COR-L47 (cell line): ENCODE measurements at regions not wholly inside any gene's neighbourhood (a gene's known extent, or its start where the extent isn't known, plus 50 kb on each side); places are given as distances from the start of the nearest gene placed in this dataset.
"Not testable (repeated sequence)": the region's sequence is repeated elsewhere in the genome, so short reads cannot be mapped to it uniquely, and the experiment has no call there.

ENCODE experiments used
- DNase-seq: peaks from one replicate; lab custom pipeline; 2025; lab: John Stamatoyannopoulos, UW

DNA sequence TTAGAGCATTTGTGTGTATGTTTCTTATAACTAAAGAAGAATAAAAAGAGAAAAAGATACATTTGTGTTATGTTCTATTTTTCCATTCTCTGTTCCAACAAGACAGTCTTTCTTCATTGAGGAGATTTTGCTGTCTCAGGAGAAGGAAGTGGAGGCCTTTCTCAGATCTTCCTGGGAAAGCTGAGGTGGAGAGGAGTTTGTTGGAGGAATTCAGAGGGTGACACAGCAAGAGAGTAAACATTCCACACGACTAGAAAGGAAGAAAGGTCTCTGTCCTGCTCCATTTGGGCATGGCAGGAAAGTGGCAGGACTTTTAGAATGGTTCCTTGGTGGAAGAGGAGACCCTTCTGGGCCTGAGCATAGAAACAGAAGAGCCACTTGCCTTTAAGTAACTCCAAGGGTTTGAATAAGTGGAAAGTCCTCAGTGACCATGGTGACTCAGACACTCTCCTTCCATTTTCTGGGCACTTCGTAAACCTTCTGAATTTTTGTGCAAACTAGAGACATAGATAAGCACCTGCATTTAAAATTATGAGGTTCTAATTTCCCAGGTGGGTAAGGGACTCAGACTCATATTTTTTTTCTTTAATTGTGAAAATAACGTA, 52.3 kb upstream of the COL5A2 start:
- DNase-seq, result no peak

DNA sequence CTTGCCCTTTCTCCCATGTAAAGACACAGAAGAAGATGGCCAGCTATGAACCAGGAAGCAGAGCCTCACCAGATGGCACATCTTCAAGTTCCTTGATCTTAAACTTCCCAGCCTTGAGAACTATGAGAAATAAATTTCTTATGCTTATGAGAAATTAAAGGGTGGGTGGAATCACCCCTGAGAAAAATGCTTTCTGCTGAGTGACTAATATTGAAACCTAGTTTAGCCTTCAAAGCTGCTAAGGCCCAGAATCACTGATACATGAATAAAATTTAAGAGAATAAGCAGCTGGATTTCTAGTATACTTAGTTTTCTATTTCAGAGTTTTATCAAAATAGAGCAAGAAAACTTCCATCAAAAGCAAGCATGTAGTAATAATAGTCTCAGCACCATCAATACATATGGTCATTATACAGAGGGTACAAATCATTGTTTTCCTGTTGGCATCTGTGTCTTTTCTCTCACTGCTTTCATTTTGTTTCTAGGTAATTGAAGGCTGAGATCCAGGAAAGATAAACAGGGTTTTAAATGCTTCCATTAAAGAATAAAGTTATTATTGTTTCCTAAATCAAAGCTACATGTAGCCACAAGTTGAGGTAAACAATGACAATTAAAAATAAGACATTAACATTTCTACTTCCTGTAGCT, 53.3 kb upstream of the COL5A2 start:
- DNase-seq, result no peak

DNA sequence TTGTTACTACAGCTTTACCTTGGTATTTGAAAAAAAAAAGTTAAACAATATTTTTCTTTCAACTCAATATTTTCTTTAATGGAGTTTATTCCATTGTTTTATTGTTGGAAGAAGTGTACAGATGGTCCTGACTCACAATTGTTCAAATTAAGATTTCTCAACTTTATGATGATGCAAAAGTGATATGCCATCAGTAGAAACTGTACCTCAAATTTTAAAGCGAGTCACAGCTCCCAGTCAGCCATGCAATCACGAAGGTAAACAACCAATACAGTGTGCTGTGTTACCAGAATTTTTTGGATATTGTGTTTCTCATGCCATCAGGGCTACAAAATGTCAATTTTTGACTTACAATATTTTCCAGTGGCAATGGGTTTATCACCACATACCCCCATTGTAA, 54.0 kb upstream of the COL5A2 start:
- DNase-seq, result no peak

DNA sequence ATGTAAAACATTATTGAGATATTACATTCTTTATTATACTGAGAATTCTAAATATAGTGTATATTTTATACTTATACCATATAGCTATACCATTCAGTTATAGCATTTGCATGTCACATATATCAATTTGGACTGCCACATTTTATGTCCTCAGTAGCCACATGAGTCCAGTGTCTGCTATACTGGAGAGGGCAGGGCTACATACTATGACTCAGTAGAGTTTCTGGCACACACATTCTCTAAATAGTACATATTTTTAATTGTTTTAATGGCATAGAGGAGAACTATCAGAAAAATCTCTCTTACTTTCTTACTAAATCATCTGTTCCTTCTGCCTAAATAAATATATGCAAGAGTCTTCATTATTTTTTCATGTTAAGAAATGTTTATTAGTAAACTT, 55.4 kb upstream of the COL5A2 start:
- DNase-seq, result no peak

DNA sequence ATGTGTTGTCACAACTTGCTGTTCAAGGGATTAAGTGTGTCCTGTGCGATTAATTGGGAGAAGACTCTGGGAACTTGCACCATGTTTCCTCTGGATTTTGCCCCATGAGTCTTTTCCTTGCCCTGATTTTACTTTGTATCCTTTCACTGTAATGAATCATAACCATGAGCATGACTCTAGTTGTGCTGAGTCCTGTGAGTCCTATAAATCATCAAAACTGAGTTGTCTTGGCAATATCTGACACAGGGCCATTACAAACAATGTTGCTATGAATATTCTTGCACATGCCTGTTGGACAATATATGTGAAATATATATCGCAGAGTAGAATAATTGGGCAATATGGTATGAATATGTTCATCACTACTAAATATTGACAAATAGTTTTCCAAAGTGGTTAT, 56.5 kb upstream of the COL5A2 start:
- DNase-seq, result no peak

DNA sequence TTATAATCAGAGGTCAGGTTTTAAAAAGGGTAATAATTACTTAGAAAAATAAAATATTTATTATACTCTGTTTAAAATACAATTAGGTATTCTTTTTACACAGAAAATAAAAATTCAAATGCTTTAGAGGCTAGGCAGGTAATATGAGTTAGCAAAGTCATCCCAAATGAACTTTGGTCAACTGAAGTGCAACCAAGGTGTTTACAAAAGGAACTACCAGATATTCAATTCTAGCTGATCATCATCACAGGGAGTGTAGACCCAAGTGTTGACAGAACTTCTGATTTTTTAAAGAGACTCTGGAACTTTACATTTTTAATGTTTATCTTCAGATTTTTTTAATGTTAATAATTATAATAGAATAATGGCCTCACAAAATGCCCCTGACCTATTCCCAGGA, 59.3 kb upstream of the COL5A2 start:
- DNase-seq, result no peak

DNA sequence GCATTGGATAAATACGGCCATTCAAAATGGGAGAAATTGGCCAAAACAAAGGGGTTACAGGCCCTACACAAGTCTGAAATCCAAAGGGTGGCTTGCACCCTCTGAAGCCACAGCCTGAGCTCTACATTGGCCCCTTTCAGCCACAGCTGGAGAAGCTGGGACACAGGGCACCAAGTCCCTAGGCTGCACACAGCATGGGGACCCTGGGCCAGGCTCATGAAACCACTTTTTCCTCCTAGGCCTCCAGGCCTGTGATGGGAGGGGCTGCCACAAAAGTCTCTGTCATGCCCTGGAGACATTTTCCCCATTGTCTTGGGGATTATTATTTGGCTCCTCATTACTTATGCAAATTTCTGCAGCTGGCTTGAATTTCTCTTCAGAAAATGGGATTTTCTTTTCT, 64.3 kb upstream of the COL5A2 start:
- DNase-seq, result not testable (repeated sequence)

DNA sequence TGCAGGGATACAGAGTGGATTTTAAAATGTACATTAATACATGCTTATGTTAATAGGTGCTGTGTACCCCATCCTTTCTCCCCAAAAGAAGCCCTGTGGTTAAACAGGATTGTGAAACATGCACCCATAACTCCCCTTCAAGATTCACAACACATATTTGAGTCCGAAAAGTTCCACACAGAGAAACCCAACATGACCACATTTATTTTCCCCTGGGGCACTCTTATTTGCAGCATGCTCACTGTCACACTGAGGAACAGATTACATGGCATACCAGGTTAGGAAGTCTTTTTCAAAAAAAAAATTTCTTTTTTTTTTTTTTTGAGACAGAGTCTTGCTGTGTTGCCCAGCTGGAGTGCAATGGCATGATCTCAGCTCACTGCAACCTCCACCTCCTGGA, 67.7 kb upstream of the COL5A2 start:
- DNase-seq, result no peak

DNA sequence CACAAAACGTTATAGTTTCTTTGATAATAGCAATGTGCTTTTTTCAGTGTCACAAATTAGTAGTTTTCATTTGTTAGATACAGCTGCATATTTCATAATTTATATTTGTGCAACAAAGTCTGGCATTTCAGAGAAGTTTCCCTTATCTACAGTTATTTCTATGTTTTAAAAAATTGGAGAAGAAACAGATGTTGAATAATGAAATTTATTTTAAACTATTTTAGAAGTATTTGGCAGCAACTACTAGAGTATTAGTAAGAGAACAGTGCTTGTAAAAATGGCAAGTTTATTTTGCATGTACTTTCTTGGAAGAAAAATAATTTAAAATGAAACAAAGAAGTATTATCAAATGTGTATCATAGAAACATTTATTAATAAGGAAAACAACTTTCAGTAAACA, 68.6 kb upstream of the COL5A2 start:
- DNase-seq, result no peak

DNA sequence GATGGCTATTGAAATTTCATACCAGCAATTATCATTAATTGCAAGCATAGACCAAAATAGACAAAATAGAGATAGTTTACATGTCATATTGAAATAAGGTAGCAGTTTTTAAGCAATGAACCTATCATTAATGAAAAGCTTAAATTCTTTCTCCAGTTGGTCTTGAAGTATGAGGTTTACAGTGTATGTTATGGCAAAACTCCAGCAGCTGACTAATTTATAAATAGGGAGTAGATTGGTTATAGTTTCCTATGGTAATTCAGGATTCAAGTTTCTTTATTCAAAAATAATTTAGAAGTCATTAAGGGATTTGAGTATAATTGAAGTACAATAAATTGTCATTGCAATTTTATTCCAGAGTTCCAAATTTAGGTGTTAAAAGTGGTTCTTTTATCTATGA, 69.6 kb upstream of the COL5A2 start:
- no peak for DNase-seq

DNA sequence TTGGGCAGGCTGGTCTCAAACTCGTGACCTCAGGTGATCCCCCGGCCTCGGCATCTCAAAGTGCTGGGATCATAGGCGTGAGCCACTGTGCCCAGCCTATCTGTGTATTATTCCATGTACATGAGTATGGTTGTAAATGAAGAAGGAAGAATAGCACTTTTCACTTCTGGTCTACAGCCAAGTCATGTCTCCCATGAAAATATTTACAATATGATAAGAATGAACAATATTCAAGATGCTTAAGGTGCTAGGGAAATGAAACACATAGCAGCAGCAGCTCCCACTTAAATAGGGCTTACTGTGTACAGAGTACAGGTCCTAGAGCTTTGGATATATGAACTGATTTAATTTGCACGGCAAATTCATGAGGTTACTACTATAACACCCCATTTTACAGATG, 70.3 kb upstream of the COL5A2 start:
- no peak for DNase-seq

DNA sequence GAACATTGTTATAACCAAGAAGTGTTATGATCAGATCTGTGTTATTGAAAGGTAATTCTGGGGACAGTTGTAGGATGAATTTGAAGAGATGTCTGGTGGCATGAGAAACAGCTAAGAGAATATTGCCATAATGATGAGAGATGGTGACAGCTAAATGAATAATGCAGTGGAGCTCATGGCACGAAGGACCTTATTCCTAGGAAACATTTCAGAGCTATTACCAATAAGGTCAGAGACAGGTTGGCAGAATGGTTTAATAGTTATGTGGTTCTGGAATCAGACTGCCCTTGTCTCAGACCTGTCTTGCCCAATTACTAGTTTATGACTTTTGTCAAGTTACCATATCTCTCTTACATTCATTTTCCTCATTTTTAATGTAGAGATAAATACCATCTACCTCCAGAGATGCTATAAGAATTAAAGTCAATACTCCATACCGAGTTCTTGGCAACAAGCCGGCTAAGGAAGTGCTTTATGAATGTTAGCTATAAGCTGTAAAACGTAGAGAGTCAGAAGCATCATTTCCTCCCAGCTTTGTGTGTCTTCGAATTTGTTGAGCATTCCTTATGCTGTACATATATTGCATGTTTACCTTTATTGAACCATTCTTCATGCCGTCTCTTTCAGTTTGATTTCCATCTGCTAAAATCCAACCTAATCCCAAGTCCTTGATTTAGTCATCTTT, 73.6 kb upstream of the COL5A2 start:
- DNase-seq, result no peak

DNA sequence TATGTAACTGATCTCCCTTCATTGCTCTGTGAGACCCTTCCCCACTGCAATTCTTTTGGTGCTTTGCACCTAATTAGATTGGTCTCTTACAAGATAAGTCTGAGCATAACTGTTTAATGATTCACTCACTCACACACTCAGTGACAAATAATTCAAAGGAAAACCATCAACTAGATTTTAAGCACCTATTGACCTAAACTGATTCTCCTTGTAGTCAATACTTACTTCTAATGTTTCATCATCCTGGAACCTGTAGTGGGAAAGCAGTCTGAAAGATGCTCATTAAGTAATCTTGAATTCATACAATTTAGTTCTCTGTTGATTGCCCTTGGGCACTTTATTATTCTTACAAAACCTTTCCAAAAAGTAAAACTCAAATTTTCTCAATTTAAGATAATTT, 74.3 kb upstream of the COL5A2 start:
- no peak for DNase-seq

DNA sequence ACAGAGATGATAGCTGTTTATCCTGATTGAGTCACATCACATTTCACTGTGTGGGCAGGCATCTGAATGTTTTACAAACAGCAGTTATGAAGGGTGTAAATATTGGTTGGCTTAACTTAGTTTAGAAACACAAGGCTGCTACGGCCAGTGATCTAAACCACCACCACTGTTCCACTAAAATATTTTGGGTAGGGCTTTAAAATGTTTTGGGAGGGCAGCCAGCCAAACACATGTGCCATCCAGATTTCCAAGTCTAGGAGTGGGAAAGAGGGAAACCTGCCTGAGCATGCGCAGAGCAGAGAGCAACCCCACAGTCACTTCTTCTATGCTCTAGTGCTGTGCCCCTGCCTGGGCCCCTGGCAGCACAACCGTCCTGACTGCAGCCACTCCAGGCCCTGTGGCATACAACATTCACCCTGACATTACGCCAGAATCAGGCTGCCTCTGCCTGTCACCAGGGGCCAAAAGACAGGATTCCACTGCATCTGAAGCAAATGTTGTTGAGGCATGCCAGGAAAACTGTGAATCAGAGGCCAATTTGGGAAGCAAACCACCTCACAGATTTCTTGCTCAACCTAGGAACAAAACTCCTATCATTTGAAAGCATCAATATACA, 74.8 kb upstream of the COL5A2 start:
- DNase-seq, result no peak

DNA sequence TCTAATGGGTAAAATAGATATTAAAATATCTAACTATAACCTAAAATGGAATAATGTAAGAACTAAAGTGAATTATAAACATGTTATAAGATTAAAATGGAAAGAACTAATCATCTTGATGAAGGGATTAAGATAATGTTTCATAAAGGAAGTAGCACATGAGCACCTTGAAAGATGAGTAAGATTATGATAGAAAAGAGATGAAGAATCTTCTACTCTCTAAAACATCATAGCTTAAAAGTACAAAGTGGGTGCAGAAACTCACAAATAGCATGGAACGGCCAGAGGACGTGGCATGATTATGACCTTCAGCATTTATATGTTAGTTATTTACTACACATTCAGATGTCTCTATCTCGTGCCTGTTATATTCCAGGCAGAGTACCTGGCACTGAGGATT, 76.2 kb upstream of the COL5A2 start:
- no peak for DNase-seq

DNA sequence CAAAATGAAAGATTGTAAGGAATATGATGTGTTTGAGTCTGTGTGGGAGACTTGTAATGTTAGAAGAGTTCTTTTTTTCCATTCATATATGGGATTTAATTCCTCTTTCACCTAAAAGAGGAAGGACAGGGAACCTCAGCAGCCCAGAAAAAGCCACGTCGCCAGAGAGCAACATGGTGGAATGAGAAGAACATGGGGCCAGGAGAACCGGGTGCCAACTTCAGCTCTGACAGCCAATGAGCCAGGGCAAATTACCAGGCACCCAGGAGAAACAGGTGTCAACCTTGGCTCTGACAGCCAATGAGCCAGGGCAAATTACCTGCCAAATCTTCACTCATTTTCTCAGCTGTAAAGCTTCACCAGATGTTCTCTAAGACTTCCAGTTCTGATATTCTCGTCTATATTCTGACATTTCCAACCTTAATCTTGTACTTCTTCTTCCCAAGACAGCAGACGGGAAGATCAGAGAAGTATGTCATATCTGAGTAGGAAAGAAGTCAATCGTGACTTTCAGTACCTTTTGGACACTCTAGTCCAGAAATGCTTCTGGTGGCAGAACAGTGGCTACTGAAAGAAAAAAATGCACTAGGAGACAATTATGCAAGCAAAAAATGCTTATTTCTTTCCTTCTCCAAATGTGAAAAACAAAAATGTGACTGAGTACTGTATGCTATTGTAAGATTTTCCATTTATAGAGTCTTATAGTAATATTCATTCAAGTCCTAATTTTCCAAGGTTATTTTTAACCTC, 79.2 kb upstream of the COL5A2 start:
- DNase-seq, result no peak

DNA sequence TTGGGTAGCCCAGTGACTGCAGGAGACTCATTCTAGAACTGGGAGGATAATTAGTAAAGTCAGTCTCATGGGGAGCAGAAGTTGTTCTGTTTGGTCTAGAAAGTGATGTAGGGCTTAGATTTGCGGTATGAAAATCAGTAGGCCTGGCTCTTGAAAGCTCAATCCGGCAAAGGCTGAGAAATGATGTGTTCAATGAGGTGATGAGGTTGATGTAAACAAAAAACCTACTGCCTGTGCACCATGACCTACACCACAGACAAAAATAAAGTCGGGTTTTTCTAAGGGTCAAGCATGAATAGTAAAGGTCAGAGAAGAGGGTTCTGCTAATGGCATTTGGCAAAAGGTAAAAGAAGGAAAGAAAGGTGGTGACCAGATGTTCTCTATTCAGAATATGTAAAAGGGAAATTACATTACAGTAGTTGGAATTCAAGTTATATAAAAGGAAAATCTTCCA, 80.8 kb upstream of the COL5A2 start:
- DNase-seq, result no peak

DNA sequence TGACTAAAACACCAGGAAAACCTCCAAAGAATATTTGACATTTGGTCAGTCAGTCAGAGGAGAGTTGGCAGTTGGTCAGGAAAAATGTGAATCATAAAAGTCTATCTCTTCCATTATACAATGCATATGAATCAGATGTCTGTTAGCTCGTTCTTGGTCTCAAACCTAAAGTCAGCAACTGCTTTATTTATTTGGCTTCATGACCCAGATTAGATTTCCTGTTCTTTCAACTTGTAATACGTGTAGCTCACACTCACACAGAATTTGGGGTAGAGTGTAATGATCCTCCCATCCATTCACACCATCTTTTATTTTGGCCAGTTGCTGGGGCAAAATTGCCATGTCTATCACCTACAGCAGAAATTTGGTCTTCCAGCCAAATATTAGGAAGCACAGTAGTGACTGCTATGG, 81.9 kb upstream of the COL5A2 start:
- no peak for DNase-seq

DNA sequence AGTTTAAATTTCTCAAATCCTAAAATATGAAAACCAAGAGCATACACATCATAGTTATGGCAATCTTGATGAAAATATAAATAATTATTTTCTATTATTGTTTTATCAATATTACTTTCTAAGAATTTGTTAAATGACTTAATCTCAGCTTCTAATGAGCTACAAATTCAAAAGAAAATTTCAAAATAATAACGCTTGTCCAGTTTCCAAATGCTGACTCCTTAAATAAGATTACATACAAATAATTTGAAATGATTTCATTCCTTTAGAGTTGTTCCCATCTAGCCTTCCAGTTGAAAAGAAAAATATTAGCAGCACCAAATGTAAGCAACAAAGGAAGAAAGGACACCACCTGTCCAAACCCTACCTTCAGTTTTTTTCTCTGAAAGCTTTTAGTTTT, 82.4 kb upstream of the COL5A2 start:
- DNase-seq, result no peak

DNA sequence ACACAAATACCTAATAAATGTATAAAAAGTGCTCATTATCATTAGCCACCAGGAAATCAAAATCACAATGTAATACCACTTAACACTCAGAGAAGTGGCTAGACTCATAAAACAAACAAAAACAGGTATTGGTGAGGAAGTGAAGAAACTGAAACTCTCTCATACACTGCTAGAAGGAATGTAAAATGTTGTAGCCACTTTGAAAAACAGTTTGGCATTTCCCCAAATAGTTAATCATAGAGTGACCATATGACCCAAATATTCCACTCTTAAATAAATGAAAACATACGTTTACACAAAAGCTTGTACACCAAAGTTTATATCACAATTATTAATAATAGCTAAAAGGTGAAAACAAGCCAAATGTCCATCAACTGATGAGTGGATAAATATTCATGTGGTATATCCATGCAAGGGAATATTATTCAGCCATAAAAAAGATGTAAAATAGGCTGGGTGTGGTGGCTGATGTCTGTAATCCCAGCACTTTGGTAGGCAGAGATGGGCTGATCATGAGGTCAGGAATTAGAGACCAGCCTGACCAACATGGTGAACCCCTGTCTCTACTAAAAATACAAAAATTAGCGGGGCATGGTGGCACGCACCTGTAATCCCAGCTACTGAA, 86.2 kb upstream of the COL5A2 start:
- no peak for DNase-seq

DNA sequence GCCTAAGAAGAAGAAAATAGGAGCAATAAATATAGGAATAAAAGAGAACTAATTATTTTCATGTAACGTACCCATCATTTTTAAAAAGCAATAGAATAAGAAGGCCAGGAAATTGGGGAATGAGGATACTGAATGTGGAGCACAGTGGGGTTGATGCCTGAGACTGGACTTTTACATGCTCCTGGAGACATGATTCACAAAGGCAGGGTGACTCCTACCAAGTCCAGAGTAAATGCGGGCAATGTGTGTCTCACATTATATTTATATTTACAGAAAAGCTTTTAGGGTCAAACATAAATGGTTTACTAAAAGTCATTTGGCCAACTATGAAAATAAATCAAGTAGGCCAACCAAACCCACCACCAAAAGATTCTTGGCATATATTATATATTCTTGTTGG, 87.9 kb upstream of the COL5A2 start:
- DNase-seq, result no peak
